ENCODE measurements at regions not wholly inside any gene's neighbourhood (a gene's known extent, or its start where the extent isn't known, plus 50 kb on each side); places are given as distances from the start of the nearest gene placed in this dataset.

GRCh38 chr13:50550151-50550550 is 293.3 kb downstream of the DLEU7 start:
- TF ChIP-seq CTCF (IDR thresholded peaks at IDR 0.05), result no peak
- no peak for TF ChIP-seq POLR2AphosphoS5 (IDR thresholded peaks at IDR 0.05)
